Endothelial cell of umbilical vein (primary cell): ENCODE measurements at regions not wholly inside any gene's neighbourhood (a gene's known extent, or its start where the extent isn't known, plus 50 kb on each side); places are given as distances from the start of the nearest gene placed in this dataset.

Source experiments
- BruUV-seq: library from RNA; stranded (reverse); fragments of 400-500 nt; replicated peaks from 2 replicates; lab custom pipeline; 2021; lab: Mats Ljungman, UMichigan
- CTCF ChIA-PET: fragments of 300-600, 350-600 bp; sonication (Branson Sonifier 250); formaldehyde crosslinking; loops from one replicate; lab custom pipeline; 2021; ENCODE audit warnings: antibody characterized with exemption, inconsistent platforms; lab: Charles Lee
- POLR2A ChIA-PET: fragments of 300-600, 350-600 bp; sonication (Branson Sonifier 250); formaldehyde crosslinking; loops from one replicate; lab custom pipeline; 2021; ENCODE audit warnings: antibody characterized with exemption, inconsistent platforms; lab: Charles Lee
- DNase-seq: peaks from one replicate; pipeline ENCODE4 v3.0.0-alpha.2; 2011; ENCODE audit warnings: low read depth, low spot score
- FAIRE-seq: peaks from 2 replicates; lab custom pipeline; 2011; peaks lifted over from hg19 to GRCh38; lab: Jason Lieb, UNC
- H2AFZ ChIP-seq: 2 replicates; pipeline ENCODE4 v1.6.0; 2012; ENCODE audit warnings: low read depth, low read length, control low read depth, inconsistent platforms
- H3K27ac ChIP-seq: 2 replicates; pipeline ENCODE4 v1.5.1; 2011; ENCODE audit warnings: low read depth, mild to moderate bottlenecking, control low read depth, low read length, moderate library complexity; ENCODE audit not compliant: insufficient read depth
- H3K27me3 ChIP-seq, 2 experiments: 2 replicates each; pipeline versions ENCODE4 v1.6.0 to v1.6.1; 2011; ENCODE audit warnings: low read length in 2 of 2, mixed read lengths in 1 of 2; ENCODE audit not compliant: control insufficient read depth in 2 of 2, insufficient read depth in 2 of 2
- H3K36me3 ChIP-seq, 2 experiments: 2 replicates in 1 of 2; 3 replicates in 1 of 2; pipeline ENCODE4 v1.5.1; 2011; ENCODE audit warnings: low read length in 2 of 2, mild to moderate bottlenecking in 1 of 2, moderate library complexity in 1 of 2; ENCODE audit not compliant: control insufficient read depth in 2 of 2, insufficient read depth in 2 of 2; ENCODE audit errors: extremely low read depth in 1 of 2
- H3K4me1 ChIP-seq: 3 replicates; pipeline ENCODE4 v1.5.1; 2011; ENCODE audit warnings: mild to moderate bottlenecking, low read length; ENCODE audit not compliant: control insufficient read depth, insufficient read depth; ENCODE audit errors: extremely low read depth
- H3K4me2 ChIP-seq: 2 replicates; pipeline ENCODE4 v1.6.1; 2011; ENCODE audit warnings: low read length, control low read depth, mixed read lengths; ENCODE audit not compliant: insufficient read depth
- H3K4me3 ChIP-seq, 3 experiments: fragments of 200-600 bp in 1 of 3; sonication (generic), shearing (Covaris generic) in 1 of 3; replicated peaks in 1 of 3; 2 replicates each; pipeline ENCODE4 v1.5.1; 2011 to 2016; ENCODE audit warnings: control low read depth in 3 of 3, low read length in 3 of 3, mild to moderate bottlenecking in 2 of 3, inconsistent platforms in 1 of 3, low read depth in 1 of 3, moderate library complexity in 1 of 3; ENCODE audit not compliant: insufficient read depth in 1 of 3
- H3K79me2 ChIP-seq: 2 replicates; pipeline ENCODE4 v1.6.0; 2012; ENCODE audit warnings: low read length, inconsistent platforms; ENCODE audit not compliant: control insufficient read depth, insufficient read depth
- H3K9ac ChIP-seq: replicated peaks from 2 replicates; pipeline ENCODE3; 2011; ENCODE audit warnings: low read length, control low read depth; ENCODE audit not compliant: insufficient read depth; ENCODE audit errors: extremely low read depth
- H3K9me1 ChIP-seq: replicated peaks from 3 replicates; pipeline ENCODE4 v1.6.0; 2011; ENCODE audit warnings: mild to moderate bottlenecking, low read length; ENCODE audit not compliant: control insufficient read depth, insufficient read depth; ENCODE audit errors: extremely low read depth
- H3K9me3 ChIP-seq: replicated peaks from 2 replicates; pipeline ENCODE4 v1.5.1; 2012; ENCODE audit warnings: low read length, inconsistent platforms; ENCODE audit not compliant: control insufficient read depth, insufficient read depth
- H4K20me1 ChIP-seq: replicated peaks from 2 replicates; pipeline ENCODE3; 2011; ENCODE audit warnings: mild to moderate bottlenecking, low read length; ENCODE audit not compliant: control insufficient read depth, insufficient read depth; ENCODE audit errors: extremely low read depth
- EZH2 ChIP-seq: IDR thresholded peaks from 2 replicates; pipeline ENCODE4 v1.6.1; 2012; ENCODE audit warnings: borderline replicate concordance, low read depth, mild to moderate bottlenecking, moderate library complexity, low read length, inconsistent platforms; ENCODE audit not compliant: severe bottlenecking
- FOS ChIP-seq: IDR thresholded peaks from 2 replicates; pipeline ENCODE4 v1.6.1; 2011; ENCODE audit warnings: mild to moderate bottlenecking, low read length, moderate library complexity, borderline replicate concordance; ENCODE audit not compliant: insufficient read depth
- GATA2 ChIP-seq: IDR thresholded peaks from 2 replicates; pipeline ENCODE4 v1.7.0; 2011; ENCODE audit warnings: low read depth, mild to moderate bottlenecking, moderate library complexity, mixed read lengths, low read length; ENCODE audit not compliant: insufficient read length, insufficient read depth
- JUN ChIP-seq: IDR thresholded peaks from 2 replicates; pipeline ENCODE4 v1.6.1; 2011; ENCODE audit warnings: borderline replicate concordance, low read depth; ENCODE audit not compliant: insufficient read length, insufficient read depth
- MYC ChIP-seq: IDR thresholded peaks from one replicate; pipeline ENCODE4 v1.6.1; 2011; ENCODE audit warnings: mild to moderate bottlenecking, low read depth, low read length
- POLR2A ChIP-seq: IDR thresholded peaks from 2 replicates; pipeline ENCODE4 v1.6.1; 2012; ENCODE audit warnings: low read depth, mild to moderate bottlenecking, control low read depth, low read length
- POLR2AphosphoS5 ChIP-seq: IDR thresholded peaks from 2 replicates; pipeline ENCODE4 v1.6.1; 2012; ENCODE audit warnings: low read depth, mild to moderate bottlenecking, control low read depth, low read length, moderate library complexity; ENCODE audit not compliant: insufficient read depth
- dilution Hi-C: fragments of 300-500 bp; cut with MboI; formaldehyde crosslinking; loops from one replicate; pipeline ENCODE4 v1.15.0; 2019; ENCODE audit warnings: low sequenced_read_pairs; ENCODE audit not compliant: extremely low pct_ligation_motif_present
- intact Hi-C: fragments of 100-400 bp; cut with micrococcal nuclease; formaldehyde crosslinking; loops from one replicate; pipeline ENCODE4 v1.10.0; 2022
- TF ChIP-seq, protein P1 (sequence below): IDR thresholded peaks from 2 replicates; pipeline ENCODE4 v1.6.1; 2011; ENCODE audit not compliant: insufficient read depth, insufficient read length
- TF ChIP-seq, protein P2 (sequence below), 2 donors: IDR thresholded peaks; 1 replicate in 1 of 2; 2 replicates in 1 of 2; pipeline ENCODE4 v1.5.1; 2011; ENCODE audit warnings: low read length in 2 of 2, mild to moderate bottlenecking in 2 of 2, moderate library complexity in 2 of 2, control low read depth in 1 of 2, inconsistent platforms in 1 of 2, low read depth in 1 of 2; ENCODE audit not compliant: insufficient read depth in 1 of 2; ENCODE audit errors: extremely low read depth in 1 of 2

DNA sequence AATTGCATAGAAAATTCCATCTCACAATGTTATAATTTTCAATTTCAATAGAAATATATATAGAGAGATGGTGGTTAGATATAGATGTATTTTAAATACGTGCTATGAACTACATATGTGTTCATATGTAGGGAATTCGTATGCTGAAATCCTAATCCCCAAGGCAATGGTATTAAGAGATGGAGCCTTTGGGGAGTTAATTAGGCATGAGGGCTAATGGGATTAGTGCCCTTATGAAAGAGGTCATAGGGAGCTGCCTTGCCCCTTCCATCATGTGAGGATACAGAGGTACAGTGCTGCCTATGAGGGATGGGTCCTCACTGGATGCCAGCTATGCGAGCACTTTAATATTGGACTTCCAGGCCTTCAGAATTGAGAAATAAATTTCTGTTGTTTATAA is 79.6 kb upstream of the CCDC54 start:
- H3K4me2 ChIP-seq = no peak overlapping the region
- no peak overlapping the region for H2AFZ ChIP-seq
- no peak for DNase-seq
- H3K9me1 ChIP-seq = no peaks in the 10 kb centered on the region
- no peak overlapping the region for H3K27ac ChIP-seq
- H3K4me1 ChIP-seq = no peaks in the 10 kb centered on the region
- no TSS peak for BruUV-seq
- ChIA-PET CTCF (no interaction called here), POLR2A (no interaction called here)
- TF ChIP-seq FOS (no peak), GATA2 (no peak), EZH2 (no peak), JUN (no peak), POLR2A (no peak), POLR2AphosphoS5 (no peak), MYC (no peak)
- TF ChIP-seq, protein P1, sequence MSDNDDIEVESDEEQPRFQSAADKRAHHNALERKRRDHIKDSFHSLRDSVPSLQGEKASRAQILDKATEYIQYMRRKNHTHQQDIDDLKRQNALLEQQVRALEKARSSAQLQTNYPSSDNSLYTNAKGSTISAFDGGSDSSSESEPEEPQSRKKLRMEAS = no peak
- TF ChIP-seq, protein P2, sequence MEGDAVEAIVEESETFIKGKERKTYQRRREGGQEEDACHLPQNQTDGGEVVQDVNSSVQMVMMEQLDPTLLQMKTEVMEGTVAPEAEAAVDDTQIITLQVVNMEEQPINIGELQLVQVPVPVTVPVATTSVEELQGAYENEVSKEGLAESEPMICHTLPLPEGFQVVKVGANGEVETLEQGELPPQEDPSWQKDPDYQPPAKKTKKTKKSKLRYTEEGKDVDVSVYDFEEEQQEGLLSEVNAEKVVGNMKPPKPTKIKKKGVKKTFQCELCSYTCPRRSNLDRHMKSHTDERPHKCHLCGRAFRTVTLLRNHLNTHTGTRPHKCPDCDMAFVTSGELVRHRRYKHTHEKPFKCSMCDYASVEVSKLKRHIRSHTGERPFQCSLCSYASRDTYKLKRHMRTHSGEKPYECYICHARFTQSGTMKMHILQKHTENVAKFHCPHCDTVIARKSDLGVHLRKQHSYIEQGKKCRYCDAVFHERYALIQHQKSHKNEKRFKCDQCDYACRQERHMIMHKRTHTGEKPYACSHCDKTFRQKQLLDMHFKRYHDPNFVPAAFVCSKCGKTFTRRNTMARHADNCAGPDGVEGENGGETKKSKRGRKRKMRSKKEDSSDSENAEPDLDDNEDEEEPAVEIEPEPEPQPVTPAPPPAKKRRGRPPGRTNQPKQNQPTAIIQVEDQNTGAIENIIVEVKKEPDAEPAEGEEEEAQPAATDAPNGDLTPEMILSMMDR (IDR thresholded peaks at IDR 0.05; ENCODE audit: extremely low read depth in 1 of 2, insufficient read depth in 1 of 2, low read depth in 1 of 2, low read length in 2 of 2) = no peak
- H3K9ac ChIP-seq = no peak overlapping the region
- H3K36me3 ChIP-seq = no peaks in the 10 kb centered on the region
- no peak overlapping the region for H3K4me3 ChIP-seq
- H4K20me1 ChIP-seq = no peaks in the 10 kb centered on the region
- no peaks in the 10 kb centered on the region for H3K79me2 ChIP-seq
- H3K27me3 ChIP-seq = no peaks in the 10 kb centered on the region
- H3K9me3 ChIP-seq = no peaks in the 10 kb centered on the region
- dilution Hi-C loops (no loop called here), intact Hi-C loops (no loop called here)
- no peak for FAIRE-seq
